SU-DHL-6 (cell line): ENCODE measurements at regions not wholly inside any gene's neighbourhood (a gene's known extent, or its start where the extent isn't known, plus 50 kb on each side); places are given as distances from the start of the nearest gene placed in this dataset.

Experiments used
- H2AFZ ChIP-seq: fragments of 200-600 bp; sonication (generic); 2 replicates; pipeline ENCODE4 v1.6.1; 2014; ENCODE audit warnings: low read depth, mild to moderate bottlenecking, moderate library complexity, mixed read lengths, antibody characterized with exemption, low read length; ENCODE audit not compliant: severe bottlenecking
- H3F3A ChIP-seq: fragments of 200-600 bp; shearing (Covaris generic); 2 replicates; pipeline ENCODE4 v1.6.0; 2016; ENCODE audit warnings: antibody characterized with exemption, mild to moderate bottlenecking; ENCODE audit not compliant: insufficient read depth
- H3K27ac ChIP-seq: fragments of 200-600 bp; sonication (generic); 2 replicates; pipeline ENCODE4 v1.5.1; 2016; ENCODE audit warnings: low read depth, mild to moderate bottlenecking, low read length, moderate library complexity, mixed read lengths
- H3K27me3 ChIP-seq: fragments of 200-600 bp; sonication (generic), shearing (Covaris generic); 2 replicates; pipeline ENCODE4 v1.6.0; 2014; ENCODE audit warnings: mild to moderate bottlenecking, low read length
- H3K36me3 ChIP-seq: fragments of 200-600 bp; sonication (generic); 2 replicates; pipeline ENCODE4 v1.6.1; 2014; ENCODE audit warnings: mild to moderate bottlenecking, low read length, mixed read lengths
- H3K4me2 ChIP-seq: fragments of 300-600, 200-600 bp; shearing (Covaris generic), sonication (generic); 2 replicates; pipeline ENCODE4 v1.6.0; 2014; ENCODE audit warnings: low read length, low read depth, mild to moderate bottlenecking; ENCODE audit not compliant: poor library complexity, severe bottlenecking
- H3K4me3 ChIP-seq: fragments of 200-600 bp; sonication (generic); 2 replicates; pipeline ENCODE4 v1.5.1; 2014; ENCODE audit warnings: antibody characterized with exemption, low read length, mild to moderate bottlenecking, mixed read lengths; ENCODE audit not compliant: insufficient read depth, poor library complexity, severe bottlenecking
- H3K79me2 ChIP-seq: fragments of 200-600 bp; sonication (generic); 2 replicates; pipeline ENCODE4 v1.6.1; 2014; ENCODE audit warnings: mild to moderate bottlenecking, low read length, moderate library complexity; ENCODE audit not compliant: insufficient read depth
- H3K9ac ChIP-seq: fragments of 200-600 bp; sonication (generic); 2 replicates; pipeline ENCODE4 v1.7.0; 2014; ENCODE audit warnings: mild to moderate bottlenecking, low read length
- H3K9me2 ChIP-seq: fragments of 200-600 bp; sonication (generic); replicated peaks from 2 replicates; pipeline ENCODE4 v1.6.1; 2014; ENCODE audit warnings: low read length; ENCODE audit not compliant: insufficient read depth
- H3K9me3 ChIP-seq: fragments of 200-600 bp; sonication (generic); 2 replicates; pipeline ENCODE4 v1.6.1; 2014; ENCODE audit warnings: low read length, mixed read lengths; ENCODE audit not compliant: insufficient read depth
- H4K20me1 ChIP-seq: fragments of 200-600 bp; sonication (generic); 2 replicates; pipeline ENCODE4 v1.6.1; 2014; ENCODE audit warnings: low read depth, mild to moderate bottlenecking, antibody characterized with exemption, low read length, moderate library complexity, mixed read lengths
- EZH2phosphoT487 ChIP-seq: fragments of 200-600 bp; sonication (generic), shearing (Covaris generic); conservative IDR thresholded peaks from 2 replicates; pipeline ENCODE4 v1.6.1; 2018; ENCODE audit warnings: mild to moderate bottlenecking, antibody characterized with exemption, low read length, moderate library complexity, mixed read lengths
- TF ChIP-seq, protein P1 (sequence below): fragments of 200-600 bp; sonication (generic); IDR thresholded peaks from one replicate; pipeline ENCODE4 v1.5.1; 2017; ENCODE audit warnings: antibody characterized with exemption, mild to moderate bottlenecking, low read length, moderate library complexity; ENCODE audit not compliant: insufficient read depth, poor library complexity, severe bottlenecking

DNA sequence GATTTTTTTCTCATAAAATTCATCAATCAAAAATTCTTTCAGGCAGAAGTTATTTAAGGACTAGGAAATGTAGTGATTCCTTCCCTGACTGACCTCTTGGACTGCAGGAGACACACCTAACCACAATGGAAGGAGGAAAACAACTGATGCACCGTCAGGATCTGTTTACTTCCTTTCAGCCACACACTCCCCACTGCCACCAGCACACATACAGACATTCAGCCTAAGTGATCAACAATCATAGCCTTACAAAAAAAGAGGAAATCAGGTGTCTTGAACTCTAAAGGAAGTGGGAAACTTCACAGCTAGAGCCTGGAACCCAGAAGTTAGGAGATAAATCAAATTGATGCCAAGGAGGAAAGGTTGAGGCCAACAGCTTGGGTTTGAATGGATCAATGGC lies 213.5 kb upstream of the ACVR2A start:
- no peaks in the 10 kb centered on the region for H3K9me2 ChIP-seq
- H3K4me3 ChIP-seq: no peak overlapping the region
- H3K9ac ChIP-seq: no peak overlapping the region
- TF ChIP-seq, protein P1, sequence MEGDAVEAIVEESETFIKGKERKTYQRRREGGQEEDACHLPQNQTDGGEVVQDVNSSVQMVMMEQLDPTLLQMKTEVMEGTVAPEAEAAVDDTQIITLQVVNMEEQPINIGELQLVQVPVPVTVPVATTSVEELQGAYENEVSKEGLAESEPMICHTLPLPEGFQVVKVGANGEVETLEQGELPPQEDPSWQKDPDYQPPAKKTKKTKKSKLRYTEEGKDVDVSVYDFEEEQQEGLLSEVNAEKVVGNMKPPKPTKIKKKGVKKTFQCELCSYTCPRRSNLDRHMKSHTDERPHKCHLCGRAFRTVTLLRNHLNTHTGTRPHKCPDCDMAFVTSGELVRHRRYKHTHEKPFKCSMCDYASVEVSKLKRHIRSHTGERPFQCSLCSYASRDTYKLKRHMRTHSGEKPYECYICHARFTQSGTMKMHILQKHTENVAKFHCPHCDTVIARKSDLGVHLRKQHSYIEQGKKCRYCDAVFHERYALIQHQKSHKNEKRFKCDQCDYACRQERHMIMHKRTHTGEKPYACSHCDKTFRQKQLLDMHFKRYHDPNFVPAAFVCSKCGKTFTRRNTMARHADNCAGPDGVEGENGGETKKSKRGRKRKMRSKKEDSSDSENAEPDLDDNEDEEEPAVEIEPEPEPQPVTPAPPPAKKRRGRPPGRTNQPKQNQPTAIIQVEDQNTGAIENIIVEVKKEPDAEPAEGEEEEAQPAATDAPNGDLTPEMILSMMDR: no peak
- TF ChIP-seq EZH2phosphoT487: no peak
- H4K20me1 ChIP-seq: no peaks in the 10 kb centered on the region
- no peaks in the 10 kb centered on the region for H3K27me3 ChIP-seq
- H3K4me2 ChIP-seq: no peak overlapping the region
- no peaks in the 10 kb centered on the region for H3K79me2 ChIP-seq
- H3F3A ChIP-seq: no peaks in the 10 kb centered on the region
- H2AFZ ChIP-seq: no peak overlapping the region
- H3K27ac ChIP-seq: no peak overlapping the region
- no peaks in the 10 kb centered on the region for H3K9me3 ChIP-seq
- H3K36me3 ChIP-seq: no peaks in the 10 kb centered on the region

DNA sequence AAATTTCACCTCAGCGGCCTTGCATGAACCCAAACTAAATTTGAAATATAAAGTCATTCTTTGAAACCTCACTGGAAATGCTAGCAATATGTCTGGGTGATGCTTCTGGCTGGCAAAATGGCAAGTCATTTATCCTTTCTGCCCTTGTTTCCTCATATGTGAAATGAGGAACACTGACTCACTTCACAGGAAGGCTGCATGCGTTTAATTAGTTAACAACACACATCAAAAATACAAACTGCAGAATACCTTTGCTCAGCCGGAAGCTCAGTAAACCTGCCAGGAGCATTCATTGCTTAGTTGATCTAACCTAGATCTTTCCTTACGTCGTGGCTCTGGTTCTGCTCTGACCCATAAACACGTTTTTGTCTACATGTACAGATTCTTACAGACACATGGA lies 214.2 kb upstream of the ACVR2A start:
- H2AFZ ChIP-seq: no peak overlapping the region
- H3K4me2 ChIP-seq: no peak overlapping the region
- H3K27me3 ChIP-seq: no peaks in the 10 kb centered on the region
- H3K36me3 ChIP-seq: no peaks in the 10 kb centered on the region
- no peaks in the 10 kb centered on the region for H3K79me2 ChIP-seq
- no peaks in the 10 kb centered on the region for H3F3A ChIP-seq
- no peak overlapping the region for H3K9ac ChIP-seq
- no peaks in the 10 kb centered on the region for H4K20me1 ChIP-seq
- no peak for TF ChIP-seq EZH2phosphoT487
- TF ChIP-seq, protein P1: no peak
- no peaks in the 10 kb centered on the region for H3K9me2 ChIP-seq
- H3K9me3 ChIP-seq: no peaks in the 10 kb centered on the region
- no peak overlapping the region for H3K27ac ChIP-seq
- no peak overlapping the region for H3K4me3 ChIP-seq

DNA sequence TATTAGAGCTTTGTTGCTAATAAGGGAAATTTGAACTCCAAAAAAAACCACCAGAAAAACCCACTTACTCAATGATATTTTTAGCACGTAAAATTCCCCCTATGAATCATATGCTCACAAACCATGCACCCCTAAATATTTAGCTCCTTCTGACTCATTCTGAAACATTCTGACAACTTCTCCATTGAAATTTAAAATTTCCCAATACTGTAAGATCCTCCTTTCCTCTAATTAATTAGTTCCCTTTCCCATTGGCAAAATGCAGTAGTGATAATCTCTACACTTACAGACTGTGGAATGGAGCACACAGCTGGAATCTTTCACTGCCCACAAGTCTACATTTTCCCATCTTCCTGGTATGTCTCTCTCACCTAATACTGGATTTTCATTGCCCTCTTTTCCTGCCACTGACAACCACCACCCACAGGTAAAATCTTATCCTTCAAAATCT lies 215.8 kb upstream of the ACVR2A start:
- Histone ChIP-seq H3K27me3 (no peaks in the 10 kb centered on the region), H3K9me2 (no peaks in the 10 kb centered on the region), H4K20me1 (no peaks in the 10 kb centered on the region), H3F3A (no peaks in the 10 kb centered on the region), H3K4me2 (no peak overlapping the region), H3K36me3 (no peaks in the 10 kb centered on the region), H3K79me2 (no peaks in the 10 kb centered on the region), H3K4me3 (no peak overlapping the region), H3K27ac (no peak overlapping the region), H3K9me3 (no peaks in the 10 kb centered on the region), H3K9ac (no peak overlapping the region), H2AFZ (no peak overlapping the region)
- TF ChIP-seq, protein P1: no peak
- no peak for TF ChIP-seq EZH2phosphoT487

DNA sequence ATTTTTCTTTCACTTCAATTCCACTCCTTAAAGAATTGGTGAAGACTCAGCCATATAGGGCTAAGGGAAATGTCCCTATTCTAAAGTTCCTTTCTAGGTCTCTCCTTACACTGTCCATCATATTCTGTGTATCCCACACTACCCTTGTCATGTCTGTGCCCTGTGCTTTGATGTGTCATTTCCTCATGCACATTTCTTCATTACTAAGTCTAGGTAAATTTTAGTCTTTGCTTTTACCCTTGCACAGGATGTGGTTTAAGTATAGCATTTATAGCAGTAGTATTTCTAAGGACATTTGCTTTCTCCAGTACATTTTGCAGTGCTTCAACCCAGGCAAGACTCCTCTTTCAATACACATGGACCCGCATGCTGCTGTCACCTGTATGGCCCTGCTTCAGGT lies 221.5 kb upstream of the ACVR2A start:
- H3K4me2 ChIP-seq: no peak overlapping the region
- H3K36me3 ChIP-seq: no peaks in the 10 kb centered on the region
- H3K9me2 ChIP-seq: no peaks in the 10 kb centered on the region
- H3K4me3 ChIP-seq: no peak overlapping the region
- H2AFZ ChIP-seq: no peak overlapping the region
- no peaks in the 10 kb centered on the region for H4K20me1 ChIP-seq
- H3K27me3 ChIP-seq: no peaks in the 10 kb centered on the region
- TF ChIP-seq, protein P1: no peak
- no peak for TF ChIP-seq EZH2phosphoT487
- no peaks in the 10 kb centered on the region for H3F3A ChIP-seq
- no peak overlapping the region for H3K9ac ChIP-seq
- H3K27ac ChIP-seq: no peak overlapping the region
- H3K79me2 ChIP-seq: no peaks in the 10 kb centered on the region
- H3K9me3 ChIP-seq: no peaks in the 10 kb centered on the region
